Nephron progenitor cell (in vitro differentiated cells): ENCODE measurements at regions not wholly inside any gene's neighbourhood (a gene's known extent, or its start where the extent isn't known, plus 50 kb on each side); places are given as distances from the start of the nearest gene placed in this dataset.
A peak's percentile ranks its signal among the peaks of the same experiment; 100 is the strongest.

Experiments used
- DNase-seq: peaks from one replicate; pipeline ENCODE4 v3.0.0; 2021
- H3K27ac Mint-ChIP-seq: 2 replicates; pipeline ENCODE4 v1.8.0; 2021; ENCODE audit warnings: mild to moderate bottlenecking, moderate library complexity, mixed read lengths
- H3K27me3 Mint-ChIP-seq: 2 replicates; pipeline ENCODE4 v1.8.0; 2021; ENCODE audit warnings: mild to moderate bottlenecking, low read depth, mixed read lengths; ENCODE audit not compliant: poor library complexity
- H3K36me3 Mint-ChIP-seq: 2 replicates; pipeline ENCODE4 v1.8.0; 2021; ENCODE audit warnings: low read depth, mixed read lengths
- H3K4me1 Mint-ChIP-seq: 2 replicates; pipeline ENCODE4 v1.8.0; 2021; ENCODE audit warnings: mixed read lengths
- H3K4me3 Mint-ChIP-seq: 2 replicates; pipeline ENCODE4 v1.8.0; 2021; ENCODE audit warnings: mild to moderate bottlenecking, moderate library complexity, mixed read lengths
- H3K9me3 Mint-ChIP-seq: 2 replicates; pipeline ENCODE4 v1.8.0; 2021; ENCODE audit warnings: mild to moderate bottlenecking, moderate library complexity, mixed read lengths
- TF ChIP-seq, protein P1 (sequence below): fragments of 200-600 bp; sonication (generic); IDR thresholded peaks from 2 replicates; pipeline ENCODE4 v1.5.0; 2021; ENCODE audit warnings: antibody characterized with exemption

GRCh38 chr5:115461093-115461492 is 83.5 kb downstream of the FEM1C start:
- DNase-seq, result no peak
- Mint-ChIP-seq H3K4me1 (peaks cover 3% of the 10 kb centered on the region), H3K4me3 (no peak overlapping the region), H3K27me3 (peaks cover 8% of the 10 kb centered on the region), H3K9me3 (no peaks in the 10 kb centered on the region), H3K36me3 (no peaks in the 10 kb centered on the region), H3K27ac (no peak overlapping the region)
- TF ChIP-seq, protein P1, sequence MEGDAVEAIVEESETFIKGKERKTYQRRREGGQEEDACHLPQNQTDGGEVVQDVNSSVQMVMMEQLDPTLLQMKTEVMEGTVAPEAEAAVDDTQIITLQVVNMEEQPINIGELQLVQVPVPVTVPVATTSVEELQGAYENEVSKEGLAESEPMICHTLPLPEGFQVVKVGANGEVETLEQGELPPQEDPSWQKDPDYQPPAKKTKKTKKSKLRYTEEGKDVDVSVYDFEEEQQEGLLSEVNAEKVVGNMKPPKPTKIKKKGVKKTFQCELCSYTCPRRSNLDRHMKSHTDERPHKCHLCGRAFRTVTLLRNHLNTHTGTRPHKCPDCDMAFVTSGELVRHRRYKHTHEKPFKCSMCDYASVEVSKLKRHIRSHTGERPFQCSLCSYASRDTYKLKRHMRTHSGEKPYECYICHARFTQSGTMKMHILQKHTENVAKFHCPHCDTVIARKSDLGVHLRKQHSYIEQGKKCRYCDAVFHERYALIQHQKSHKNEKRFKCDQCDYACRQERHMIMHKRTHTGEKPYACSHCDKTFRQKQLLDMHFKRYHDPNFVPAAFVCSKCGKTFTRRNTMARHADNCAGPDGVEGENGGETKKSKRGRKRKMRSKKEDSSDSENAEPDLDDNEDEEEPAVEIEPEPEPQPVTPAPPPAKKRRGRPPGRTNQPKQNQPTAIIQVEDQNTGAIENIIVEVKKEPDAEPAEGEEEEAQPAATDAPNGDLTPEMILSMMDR, result no peak

DNA sequence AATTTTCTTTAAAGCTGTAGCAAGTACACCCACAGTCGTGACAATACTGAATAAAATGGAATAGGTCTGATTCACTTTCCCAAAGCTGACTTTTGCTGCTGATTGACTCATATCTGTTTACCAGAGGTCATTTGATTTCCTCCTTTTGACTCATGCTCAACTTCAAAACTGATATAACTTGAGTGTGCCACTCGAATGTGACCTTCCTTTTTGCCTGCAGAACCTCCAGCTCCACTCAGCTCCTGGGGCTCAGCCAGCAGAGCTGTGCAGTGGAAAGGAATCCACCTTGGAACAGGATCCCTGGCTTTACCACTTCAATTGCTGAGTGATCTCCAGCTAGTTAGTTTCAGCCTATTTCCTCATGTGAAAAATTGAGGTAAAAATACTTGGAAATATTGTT is 84.1 kb downstream of the FEM1C start:
- H3K27me3 Mint-ChIP-seq, result peaks cover 8% of the 10 kb centered on the region
- H3K9me3 Mint-ChIP-seq, result no peaks in the 10 kb centered on the region
- no peak overlapping the region for H3K4me3 Mint-ChIP-seq
- DNase-seq, result no peak
- H3K4me1 Mint-ChIP-seq, result peaks cover 6% of the 10 kb centered on the region
- TF ChIP-seq, protein P1, result no peak
- no peak overlapping the region for H3K27ac Mint-ChIP-seq
- H3K36me3 Mint-ChIP-seq, result no peaks in the 10 kb centered on the region

DNA sequence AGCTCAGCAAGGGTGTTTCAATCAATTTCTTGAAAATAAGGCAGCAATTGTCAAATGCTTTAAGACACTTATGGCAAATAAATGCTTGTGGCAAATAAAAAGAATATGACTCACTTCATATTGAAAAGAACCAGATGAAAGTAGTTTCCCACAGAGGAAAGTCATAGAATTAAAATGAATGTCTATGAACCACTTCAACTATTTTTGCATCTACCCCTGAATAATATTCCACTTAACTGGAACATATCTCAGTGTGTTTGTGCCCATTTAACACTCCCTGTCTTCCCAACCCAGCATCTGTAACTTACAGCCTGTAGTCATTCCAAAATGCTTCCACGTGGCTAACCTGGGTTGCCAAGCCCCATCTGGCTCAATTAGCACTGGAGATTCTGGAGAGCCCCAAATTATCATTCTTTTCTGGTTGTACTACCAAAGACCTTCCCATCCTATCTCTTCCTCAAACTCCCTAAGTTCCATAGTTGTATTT is 84.7 kb downstream of the FEM1C start:
- Mint-ChIP-seq H3K4me1 (peaks cover 6% of the 10 kb centered on the region), H3K4me3 (no peak overlapping the region), H3K36me3 (no peaks in the 10 kb centered on the region), H3K27ac (no peak overlapping the region), H3K9me3 (no peaks in the 10 kb centered on the region), H3K27me3 (peaks cover 8% of the 10 kb centered on the region)
- TF ChIP-seq, protein P1, result no peak
- DNase-seq, result no peak

GRCh38 chr5:115458416-115458815 is 86.2 kb downstream of the FEM1C start:
- Mint-ChIP-seq H3K4me1 (peaks cover 6% of the 10 kb centered on the region), H3K27ac (no peak overlapping the region), H3K9me3 (no peaks in the 10 kb centered on the region), H3K36me3 (no peaks in the 10 kb centered on the region), H3K27me3 (peaks cover 4% of the 10 kb centered on the region), H3K4me3 (no peak overlapping the region)
- TF ChIP-seq, protein P1, result no peak
- DNase-seq, result no peak

DNA sequence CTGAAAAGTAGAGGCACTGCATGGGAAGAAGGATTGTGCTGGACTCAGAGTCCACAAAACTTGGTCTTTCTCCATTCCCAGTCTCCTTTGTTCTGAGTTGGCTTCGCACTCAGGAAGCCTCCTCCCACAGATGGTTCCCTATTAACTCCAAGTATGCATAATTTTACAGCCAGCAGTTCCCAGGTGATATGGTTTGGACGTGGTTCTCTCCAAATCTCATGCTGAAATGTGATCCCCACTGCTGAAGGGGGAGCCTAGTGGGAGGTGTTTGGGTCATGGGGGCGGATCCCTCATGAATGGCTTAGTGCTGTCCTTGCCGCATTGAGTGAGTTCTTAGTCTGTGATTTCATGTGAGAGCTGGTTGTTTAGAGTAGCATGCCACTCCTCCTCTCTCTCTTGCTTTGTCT is 86.6 kb downstream of the FEM1C start:
- Mint-ChIP-seq H3K4me1 (peaks cover 6% of the 10 kb centered on the region), H3K36me3 (no peaks in the 10 kb centered on the region), H3K27me3 (peaks cover 4% of the 10 kb centered on the region), H3K9me3 (no peaks in the 10 kb centered on the region), H3K4me3 (no peak overlapping the region), H3K27ac (peak overlapping the region; percentile 13)
- no peak for DNase-seq
- TF ChIP-seq, protein P1, result no peak

DNA sequence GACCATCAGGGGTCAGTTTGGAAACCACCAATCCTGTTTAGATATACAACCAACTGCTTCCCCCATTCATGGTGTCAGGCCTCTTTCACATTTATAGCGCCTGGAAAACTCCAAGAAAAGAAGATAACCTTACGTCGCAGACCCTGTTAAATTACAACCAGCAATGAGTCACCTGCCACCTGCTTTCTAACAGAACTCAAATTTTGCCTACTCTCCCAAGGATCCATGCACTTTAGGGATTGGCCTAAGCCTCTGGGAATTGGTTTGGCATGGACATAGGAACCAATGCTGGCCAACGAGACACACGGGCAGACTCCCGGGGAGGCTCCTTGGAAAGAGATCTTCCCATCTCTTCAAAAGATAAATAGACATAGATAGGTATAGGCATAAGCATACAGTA is 87.0 kb downstream of the FEM1C start:
- TF ChIP-seq, protein P1, result no peak
- no peak for DNase-seq
- Mint-ChIP-seq H3K9me3 (no peaks in the 10 kb centered on the region), H3K27me3 (peaks cover 4% of the 10 kb centered on the region), H3K36me3 (no peaks in the 10 kb centered on the region), H3K4me1 (peaks cover 6% of the 10 kb centered on the region), H3K27ac (peak overlapping the region; percentile 13), H3K4me3 (no peak overlapping the region)
